ENCODE measurements at regions not wholly inside any gene's neighbourhood (a gene's known extent, or its start where the extent isn't known, plus 50 kb on each side); places are given as distances from the start of the nearest gene placed in this dataset.
A peak's percentile ranks its signal among the peaks of the same experiment; 100 is the strongest.

GRCh38 chr10:114728325-114728724, 70.2 kb upstream of the ABLIM1 start:
- H3K9me3 ChIP-seq = no peaks in the 10 kb centered on the region
- no peak for TF ChIP-seq CTCF (IDR thresholded peaks at IDR 0.05; ENCODE audit: low read depth, low read length)
- no peaks in the 10 kb centered on the region for H3K36me3 ChIP-seq
- no peaks in the 10 kb centered on the region for H3K27me3 ChIP-seq
- H3K4me1 ChIP-seq = peaks cover 17% of the 10 kb centered on the region
- no peak for DNase-seq
- H3K4me3 ChIP-seq (ENCODE audit: low read depth, low read length) = no peak overlapping the region

- Histone ChIP-seq H3K36me3 (no peaks in the 10 kb centered on the region), H3K27me3 (no peaks in the 10 kb centered on the region), H3K4me3 (ENCODE audit: low read depth, low read length) (no peak overlapping the region), H3K4me1 (peaks cover 11% of the 10 kb centered on the region), H3K9me3 (no peaks in the 10 kb centered on the region)
- no peak for TF ChIP-seq CTCF (IDR thresholded peaks at IDR 0.05; ENCODE audit: low read depth, low read length)
- DNase-seq = peak; percentile 63
These were observed 71.1 kb upstream of the ABLIM1 start for GRCh38 chr10:114729103-114729659.

DNA sequence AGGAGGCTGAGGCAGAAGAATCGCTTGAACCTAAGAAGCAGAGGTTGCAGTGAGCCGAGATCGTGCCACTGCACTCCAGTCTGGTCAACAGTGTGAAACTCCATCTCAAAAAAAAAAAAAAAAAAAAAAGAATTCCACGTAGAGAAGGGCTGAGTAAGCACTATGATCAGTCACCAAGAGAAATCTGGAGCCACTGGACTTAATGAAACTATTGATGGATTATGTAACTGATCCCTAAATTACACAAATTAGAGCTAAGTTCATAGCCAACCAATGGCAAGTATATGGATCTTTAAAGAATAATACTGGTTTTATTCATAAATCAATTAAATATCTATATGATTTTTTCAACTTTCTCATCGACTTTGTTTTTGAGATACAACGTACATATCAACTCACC, 72.2 kb upstream of the ABLIM1 start:
- H3K36me3 ChIP-seq = no peaks in the 10 kb centered on the region
- no peak for DNase-seq
- no peak overlapping the region for H3K4me3 ChIP-seq (ENCODE audit: low read depth, low read length)
- H3K27me3 ChIP-seq = no peaks in the 10 kb centered on the region
- H3K9me3 ChIP-seq = no peaks in the 10 kb centered on the region
- H3K4me1 ChIP-seq = no peaks in the 10 kb centered on the region; the same call in 1 of the 2 replicates
- no peak for TF ChIP-seq CTCF (IDR thresholded peaks at IDR 0.05; ENCODE audit: low read depth, low read length)

- no peak for DNase-seq
- TF ChIP-seq CTCF (IDR thresholded peaks at IDR 0.05; ENCODE audit: low read depth, low read length) = no peak
- H3K36me3 ChIP-seq = no peaks in the 10 kb centered on the region
These were observed 74.9 kb upstream of the ABLIM1 start for GRCh38 chr10:114732931-114733330.

DNA sequence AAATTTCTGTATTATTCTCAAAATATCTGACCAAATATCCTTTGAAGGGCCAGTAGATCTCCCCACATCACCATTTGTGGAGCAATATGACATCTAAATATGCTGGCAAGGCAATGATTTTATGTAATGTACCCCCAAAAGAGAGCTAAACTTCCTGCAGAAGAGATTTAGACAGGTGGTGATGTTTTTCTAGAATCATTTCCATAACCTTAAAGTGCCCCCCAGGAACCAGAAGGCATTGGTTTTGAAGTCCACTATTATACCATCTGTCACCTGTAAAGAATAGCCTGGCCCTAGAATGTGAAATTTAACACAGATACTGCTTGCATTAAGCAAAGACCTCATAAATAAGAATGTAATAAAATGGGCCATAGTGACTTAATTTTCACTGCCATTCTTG, 77.9 kb upstream of the ABLIM1 start:
- H3K4me1 ChIP-seq = no peaks in the 10 kb centered on the region
- no peak for DNase-seq
- no peak for TF ChIP-seq CTCF (IDR thresholded peaks at IDR 0.05; ENCODE audit: low read depth, low read length)
- H3K9me3 ChIP-seq = no peaks in the 10 kb centered on the region
- H3K27me3 ChIP-seq = no peaks in the 10 kb centered on the region
- no peak overlapping the region for H3K4me3 ChIP-seq (ENCODE audit: low read depth, low read length)
- no peaks in the 10 kb centered on the region for H3K36me3 ChIP-seq

More at GRCh38 chr10:114732931-114733330, 74.9 kb upstream of the ABLIM1 start:
- H3K4me3 ChIP-seq (ENCODE audit: low read depth, low read length) = no peak overlapping the region
- no peaks in the 10 kb centered on the region; the same call in 1 of the 2 replicates for H3K4me1 ChIP-seq
- H3K27me3 ChIP-seq = no peaks in the 10 kb centered on the region
- no peaks in the 10 kb centered on the region for H3K9me3 ChIP-seq

DNA sequence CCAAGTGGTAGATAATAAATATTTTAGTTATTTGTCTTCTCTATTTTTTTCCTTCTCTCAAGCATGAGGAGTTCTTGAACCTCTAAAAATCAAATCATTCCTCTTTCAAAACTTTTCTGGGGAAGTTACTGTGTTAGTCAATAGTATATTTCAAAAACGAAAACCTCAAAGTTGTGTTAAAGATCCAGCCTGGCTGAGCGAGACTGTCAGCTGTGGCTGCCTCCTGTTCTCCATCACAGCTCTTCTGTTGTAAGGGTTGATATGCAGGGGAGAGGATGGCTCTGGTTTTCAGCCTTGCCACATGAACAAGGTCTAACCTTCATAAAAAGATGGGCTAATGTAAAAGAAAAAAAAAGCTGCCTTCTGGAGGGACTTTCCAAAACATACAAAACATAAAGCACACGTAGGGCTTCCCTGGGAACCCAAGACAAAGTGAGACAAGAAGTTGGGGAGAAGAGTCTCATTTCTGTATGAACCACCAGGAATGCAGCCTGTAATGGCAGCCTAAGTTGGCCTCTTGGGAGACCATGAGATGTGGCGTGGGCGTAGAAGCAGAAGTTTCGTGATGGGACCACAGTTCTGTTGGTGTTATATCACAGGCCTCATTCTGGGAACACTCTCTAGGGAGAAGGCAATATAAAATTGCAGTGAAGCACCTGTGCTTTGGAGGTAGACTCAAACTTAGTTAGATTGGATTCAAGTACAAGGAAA, 77.9 kb upstream of the FHIP2A start:
- TF ChIP-seq CTCF (IDR thresholded peaks at IDR 0.05; ENCODE audit: low read depth, low read length) = no peak
- no peak for DNase-seq
- Histone ChIP-seq H3K27me3 (no peaks in the 10 kb centered on the region), H3K4me3 (ENCODE audit: low read depth, low read length) (no peak overlapping the region), H3K9me3 (no peaks in the 10 kb centered on the region), H3K36me3 (no peaks in the 10 kb centered on the region), H3K4me1 (no peaks in the 10 kb centered on the region; the same call in 1 of the 2 replicates)
